ENCODE measurements at regions not wholly inside any gene's neighbourhood (a gene's known extent, or its start where the extent isn't known, plus 50 kb on each side); places are given as distances from the start of the nearest gene placed in this dataset.

DNA sequence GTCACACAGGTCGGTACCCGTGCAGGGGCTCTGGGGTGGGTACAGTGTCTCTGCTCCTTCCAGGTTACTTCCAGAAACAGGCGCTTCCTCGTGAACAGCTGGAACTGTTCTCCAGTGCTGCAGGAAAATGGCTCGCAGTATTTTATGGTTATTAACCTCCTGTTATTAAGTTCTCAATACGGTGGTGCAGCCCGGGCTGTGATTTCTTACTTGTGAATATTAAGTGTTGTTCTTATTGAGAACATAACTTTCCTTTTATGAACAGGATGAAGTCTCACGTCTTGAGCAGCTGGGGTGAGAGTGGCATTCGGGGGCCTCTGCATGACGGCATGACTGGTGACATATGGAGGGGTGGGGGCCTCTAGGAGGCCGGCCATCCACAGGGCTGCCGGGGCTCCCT lies 430.8 kb downstream of the GLRX3 start:
- Histone ChIP-seq H3K27ac (ENCODE audit: low read depth, low read length, poor library complexity, severe bottlenecking) (no peak overlapping the region), H3K27me3 (replicated peaks; ENCODE audit: insufficient read depth, low read depth, low read length, poor library complexity) (no peaks in the 10 kb centered on the region), H3K4me3 (ENCODE audit: low read depth, low read length, poor library complexity, severe bottlenecking) (no peak overlapping the region), H3K4me1 (ENCODE audit: insufficient read depth, low read length, poor library complexity, severe bottlenecking) (no peaks in the 10 kb centered on the region), H3K36me3 (ENCODE audit: insufficient read depth, low read length, poor library complexity, severe bottlenecking) (no peaks in the 10 kb centered on the region), H3K9me3 (ENCODE audit: low read depth, low read length, poor library complexity, severe bottlenecking) (no peaks in the 10 kb centered on the region)
- ChIA-PET CTCF (no interaction called here), POLR2A (ENCODE audit: low non-redundant PET) (no interaction called here)
- intact Hi-C loops (cut with micrococcal nuclease; ENCODE audit: unreplicated experiment): no loop called here
- TF ChIP-seq, protein P1, sequence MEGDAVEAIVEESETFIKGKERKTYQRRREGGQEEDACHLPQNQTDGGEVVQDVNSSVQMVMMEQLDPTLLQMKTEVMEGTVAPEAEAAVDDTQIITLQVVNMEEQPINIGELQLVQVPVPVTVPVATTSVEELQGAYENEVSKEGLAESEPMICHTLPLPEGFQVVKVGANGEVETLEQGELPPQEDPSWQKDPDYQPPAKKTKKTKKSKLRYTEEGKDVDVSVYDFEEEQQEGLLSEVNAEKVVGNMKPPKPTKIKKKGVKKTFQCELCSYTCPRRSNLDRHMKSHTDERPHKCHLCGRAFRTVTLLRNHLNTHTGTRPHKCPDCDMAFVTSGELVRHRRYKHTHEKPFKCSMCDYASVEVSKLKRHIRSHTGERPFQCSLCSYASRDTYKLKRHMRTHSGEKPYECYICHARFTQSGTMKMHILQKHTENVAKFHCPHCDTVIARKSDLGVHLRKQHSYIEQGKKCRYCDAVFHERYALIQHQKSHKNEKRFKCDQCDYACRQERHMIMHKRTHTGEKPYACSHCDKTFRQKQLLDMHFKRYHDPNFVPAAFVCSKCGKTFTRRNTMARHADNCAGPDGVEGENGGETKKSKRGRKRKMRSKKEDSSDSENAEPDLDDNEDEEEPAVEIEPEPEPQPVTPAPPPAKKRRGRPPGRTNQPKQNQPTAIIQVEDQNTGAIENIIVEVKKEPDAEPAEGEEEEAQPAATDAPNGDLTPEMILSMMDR (conservative IDR thresholded peaks at IDR 0.05; ENCODE audit: low read depth, low read length): no peak
- TF ChIP-seq EZH2 (IDR thresholded peaks at IDR 0.05; ENCODE audit: borderline replicate concordance, low read depth, low read length, poor library complexity, severe bottlenecking): no peak
- DNase-seq (ENCODE audit: low spot score): no peak
- no TSS peak for BruUV-seq (replicated peaks)

DNA sequence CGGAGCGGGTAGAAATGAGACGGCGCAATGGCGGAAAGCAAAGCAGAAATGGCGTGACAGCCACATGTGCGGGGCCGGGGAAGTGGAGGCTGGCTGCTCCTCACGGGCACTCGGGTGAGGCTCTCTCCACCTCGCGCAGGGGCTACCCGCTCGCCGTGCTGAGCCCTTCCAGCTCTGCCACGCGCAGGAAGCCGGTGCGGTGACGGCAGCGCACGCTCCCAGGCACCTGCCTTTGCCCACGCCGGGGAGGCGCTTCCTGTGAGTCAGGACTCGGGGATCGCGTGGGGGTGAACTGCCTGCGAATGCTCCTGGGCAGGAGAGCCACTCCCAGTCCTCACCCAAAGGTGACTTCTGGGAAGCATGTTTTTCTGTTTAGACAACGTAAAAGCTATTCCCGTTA lies 431.2 kb downstream of the GLRX3 start:
- no peaks in the 10 kb centered on the region for H3K4me1 ChIP-seq (ENCODE audit: insufficient read depth, low read length, poor library complexity, severe bottlenecking)
- TF ChIP-seq, protein P1 (conservative IDR thresholded peaks at IDR 0.05; ENCODE audit: low read depth, low read length): no peak
- TF ChIP-seq EZH2 (IDR thresholded peaks at IDR 0.05; ENCODE audit: borderline replicate concordance, low read depth, low read length, poor library complexity, severe bottlenecking): no peak
- no peak overlapping the region for H3K27ac ChIP-seq (ENCODE audit: low read depth, low read length, poor library complexity, severe bottlenecking)
- no peaks in the 10 kb centered on the region for H3K36me3 ChIP-seq (ENCODE audit: insufficient read depth, low read length, poor library complexity, severe bottlenecking)
- intact Hi-C loops (cut with micrococcal nuclease; ENCODE audit: unreplicated experiment): no loop called here
- H3K27me3 ChIP-seq (replicated peaks; ENCODE audit: insufficient read depth, low read depth, low read length, poor library complexity): no peaks in the 10 kb centered on the region
- no peaks in the 10 kb centered on the region for H3K9me3 ChIP-seq (ENCODE audit: low read depth, low read length, poor library complexity, severe bottlenecking)
- DNase-seq (ENCODE audit: low spot score): no peak
- POLR2A ChIA-PET (ENCODE audit: low non-redundant PET): no interaction called here
- H3K4me3 ChIP-seq (ENCODE audit: low read depth, low read length, poor library complexity, severe bottlenecking): no peak overlapping the region
- BruUV-seq (replicated peaks): no TSS peak
- CTCF ChIA-PET: no interaction called here

DNA sequence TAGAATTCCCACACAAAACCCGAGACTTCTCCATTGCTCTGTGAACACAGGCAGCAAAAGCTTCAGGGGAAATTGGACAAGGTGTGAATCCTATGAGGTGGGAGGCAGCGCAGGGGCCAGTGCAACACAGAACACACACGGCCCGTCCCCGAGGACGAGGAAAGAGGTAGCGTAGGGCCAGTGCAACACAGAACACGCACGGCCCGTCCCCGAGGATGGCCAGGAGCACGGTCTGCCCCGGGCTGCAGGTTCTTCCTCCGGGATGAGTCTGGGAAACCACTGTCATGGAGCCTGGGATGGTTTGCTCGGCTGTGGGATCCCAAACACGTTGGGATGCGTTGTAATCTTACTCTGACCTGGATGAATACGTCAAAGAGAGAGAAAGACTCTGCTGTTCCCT lies 432.1 kb downstream of the GLRX3 start:
- DNase-seq (ENCODE audit: low spot score): no peak
- Histone ChIP-seq H3K4me1 (ENCODE audit: insufficient read depth, low read length, poor library complexity, severe bottlenecking) (no peaks in the 10 kb centered on the region), H3K27me3 (replicated peaks; ENCODE audit: insufficient read depth, low read depth, low read length, poor library complexity) (no peaks in the 10 kb centered on the region), H3K4me3 (ENCODE audit: low read depth, low read length, poor library complexity, severe bottlenecking) (no peak overlapping the region), H3K9me3 (ENCODE audit: low read depth, low read length, poor library complexity, severe bottlenecking) (no peaks in the 10 kb centered on the region), H3K36me3 (ENCODE audit: insufficient read depth, low read length, poor library complexity, severe bottlenecking) (no peaks in the 10 kb centered on the region), H3K27ac (ENCODE audit: low read depth, low read length, poor library complexity, severe bottlenecking) (no peak overlapping the region)
- BruUV-seq (replicated peaks): no TSS peak
- intact Hi-C loops (cut with micrococcal nuclease; ENCODE audit: unreplicated experiment): no loop called here
- POLR2A ChIA-PET (ENCODE audit: low non-redundant PET): no interaction called here
- CTCF ChIA-PET: no interaction called here
- TF ChIP-seq, protein P1 (conservative IDR thresholded peaks at IDR 0.05; ENCODE audit: low read depth, low read length): no peak

Data from A673 (cell line).